PC-9 (cell line): ENCODE measurements at regions not wholly inside any gene's neighbourhood (a gene's known extent, or its start where the extent isn't known, plus 50 kb on each side); places are given as distances from the start of the nearest gene placed in this dataset.
A peak's percentile ranks its signal among the peaks of the same experiment; 100 is the strongest.

Experiments used
- BruUV-seq: library from RNA; stranded (reverse); fragments of 400-500 nt; replicated peaks from 2 replicates; lab custom pipeline; 2021; lab: Mats Ljungman, UMichigan
- CTCF ChIA-PET: fragments of 300-600 bp; sonication (Branson Sonifier 250); formaldehyde crosslinking; loops from one replicate; lab custom pipeline; 2022; ENCODE audit warnings: antibody characterized with exemption; lab: Charles Lee
- POLR2A ChIA-PET: fragments of 300-600 bp; sonication (Branson Sonifier 250); formaldehyde crosslinking; loops from one replicate; lab custom pipeline; 2022; ENCODE audit warnings: antibody characterized with exemption; ENCODE audit not compliant: unreplicated experiment; lab: Charles Lee
- DNase-seq, 2 experiments: peaks; one replicate each; pipeline versions ENCODE4 v3.0.0 to v3.0.0-alpha.2; 2015 to 2022; ENCODE audit warnings: mixed read lengths in 1 of 2
- H2AFZ ChIP-seq: fragments of 200-600 bp; sonication (generic); 2 replicates; pipeline ENCODE4 v1.8.1; 2017; ENCODE audit warnings: antibody characterized with exemption
- H3F3A ChIP-seq: fragments of 200-600 bp; sonication (generic); 2 replicates; pipeline ENCODE4 v1.8.1; 2017; ENCODE audit warnings: antibody characterized with exemption, mild to moderate bottlenecking, low read depth; ENCODE audit not compliant: insufficient read depth
- H3K27ac ChIP-seq: fragments of 200-600 bp; sonication (generic); 2 replicates; pipeline ENCODE4 v1.6.1; 2016; ENCODE audit warnings: mixed run types
- H3K27me3 ChIP-seq: fragments of 200-600 bp; sonication (generic); 2 replicates; pipeline ENCODE4 v1.6.1; 2016; ENCODE audit warnings: low read depth, mixed run types; ENCODE audit not compliant: insufficient read depth
- H3K36me3 ChIP-seq: fragments of 200-600 bp; sonication (generic); 2 replicates; pipeline ENCODE4 v1.6.1; 2016; ENCODE audit warnings: low read depth, mixed run types
- H3K4me1 ChIP-seq: fragments of 200-600 bp; sonication (generic); replicated peaks from 2 replicates; pipeline ENCODE4 v1.6.1; 2016; ENCODE audit warnings: mixed run types; ENCODE audit not compliant: insufficient read depth
- H3K4me2 ChIP-seq: fragments of 200-600 bp; sonication (generic); 2 replicates; pipeline ENCODE4 v1.6.1; 2017; ENCODE audit warnings: mixed run types
- H3K4me3 ChIP-seq: fragments of 200-600 bp; sonication (generic); 2 replicates; pipeline ENCODE4 v1.6.1; 2016; ENCODE audit warnings: mixed run types
- H3K79me2 ChIP-seq: fragments of 200-600 bp; sonication (generic); 2 replicates; pipeline ENCODE4 v1.6.1; 2017; ENCODE audit warnings: low read depth, mixed run types
- H3K9me2 ChIP-seq: fragments of 200-600 bp; sonication (generic); 2 replicates; pipeline ENCODE4 v1.8.1; 2017; ENCODE audit warnings: mild to moderate bottlenecking; ENCODE audit not compliant: insufficient read depth
- H3K9me3 ChIP-seq: fragments of 200-600 bp; sonication (generic); 2 replicates; pipeline ENCODE4 v1.8.1; 2016; ENCODE audit warnings: low read depth; ENCODE audit not compliant: insufficient read depth
- H4K20me1 ChIP-seq: fragments of 200-600 bp; sonication (generic); 2 replicates; pipeline ENCODE4 v1.8.1; 2017; ENCODE audit not compliant: insufficient read depth
- CTCF ChIP-seq: fragments of 200-600 bp; sonication (generic); conservative IDR thresholded peaks from 2 replicates; pipeline ENCODE4 v1.6.1; 2017; ENCODE audit warnings: mixed run types, antibody characterized with exemption, mild to moderate bottlenecking, moderate library complexity
- EZH2 ChIP-seq: fragments of 200-600 bp; sonication (generic); IDR thresholded peaks from 2 replicates; pipeline ENCODE4 v1.8.0; 2017; ENCODE audit warnings: antibody characterized with exemption, low read depth
- intact Hi-C: fragments of 100-400 bp; cut with micrococcal nuclease; formaldehyde crosslinking; loops from one replicate; pipeline ENCODE4 v1.10.0; 2022; ENCODE audit not compliant: unreplicated experiment

- DNase-seq, result no peak
- CTCF ChIA-PET, result no interaction called here
- peak overlapping the region; percentile 76 for H2AFZ ChIP-seq
- TF ChIP-seq EZH2 (no peak), CTCF (no peak)
- H3K4me3 ChIP-seq, result peak overlapping the region; percentile 32; the same call in 1 of the 2 replicates
- H3K9me2 ChIP-seq, result 0 out of 2 replicates have a peak, but pooled peaks cover 3% of the 10 kb centered on the region
- no peak overlapping the region for H3K27ac ChIP-seq
- POLR2A ChIA-PET, result no interaction called here
- H3K9me3 ChIP-seq, result no peaks in the 10 kb centered on the region
- H3K79me2 ChIP-seq, result no peaks in the 10 kb centered on the region
- H4K20me1 ChIP-seq, result no peaks in the 10 kb centered on the region
- H3K4me2 ChIP-seq, result peak overlapping the region; percentile 62
- H3K27me3 ChIP-seq, result no peaks in the 10 kb centered on the region
- intact Hi-C loops, result no loop called here
- H3K36me3 ChIP-seq, result no peaks in the 10 kb centered on the region
- BruUV-seq, result no TSS peak
- H3F3A ChIP-seq, result no peaks in the 10 kb centered on the region
- no peaks in the 10 kb centered on the region for H3K4me1 ChIP-seq
Measured at GRCh38 chr18:71130351-71130750, 841.5 kb downstream of the SOCS6 start.

- no peak for DNase-seq
- BruUV-seq, result no TSS peak
- Histone ChIP-seq H3K79me2 (no peaks in the 10 kb centered on the region), H3K36me3 (no peaks in the 10 kb centered on the region), H3K4me2 (no peak overlapping the region), H3K27me3 (no peaks in the 10 kb centered on the region), H3K4me3 (no peak overlapping the region), H3K4me1 (no peaks in the 10 kb centered on the region), H3K9me3 (no peaks in the 10 kb centered on the region), H3K27ac (no peak overlapping the region), H4K20me1 (no peaks in the 10 kb centered on the region), H3F3A (no peaks in the 10 kb centered on the region), H2AFZ (no peak overlapping the region), H3K9me2 (0 out of 2 replicates have a peak, but pooled peaks cover 3% of the 10 kb centered on the region)
- ChIA-PET CTCF (no interaction called here), POLR2A (no interaction called here)
- intact Hi-C loops, result no loop called here
- TF ChIP-seq EZH2, result no peak
- TF ChIP-seq CTCF, result no peak
Measured at GRCh38 chr18:71125581-71125980, 836.7 kb downstream of the SOCS6 start.

- CTCF ChIA-PET, result no interaction called here
- no peak overlapping the region for H3K4me3 ChIP-seq
- no peaks in the 10 kb centered on the region for H3K36me3 ChIP-seq
- no peaks in the 10 kb centered on the region for H3K9me2 ChIP-seq
- H3K9me3 ChIP-seq, result no peaks in the 10 kb centered on the region
- no peaks in the 10 kb centered on the region for H3F3A ChIP-seq
- no peaks in the 10 kb centered on the region for H3K27me3 ChIP-seq
- H2AFZ ChIP-seq, result no peak overlapping the region
- H3K4me1 ChIP-seq, result no peaks in the 10 kb centered on the region
- BruUV-seq, result no TSS peak
- no peaks in the 10 kb centered on the region for H4K20me1 ChIP-seq
- DNase-seq, result no peak
- no peak overlapping the region for H3K27ac ChIP-seq
- intact Hi-C loops, result no loop called here
- no peak overlapping the region for H3K4me2 ChIP-seq
- H3K79me2 ChIP-seq, result no peaks in the 10 kb centered on the region
- TF ChIP-seq EZH2, result no peak
- no peak for TF ChIP-seq CTCF
- POLR2A ChIA-PET, result no interaction called here
Measured at GRCh38 chr18:71116535-71116934, 827.7 kb downstream of the SOCS6 start.
